Fibroblast of mammary gland (primary cell): ENCODE measurements at regions not wholly inside any gene's neighbourhood (a gene's known extent, or its start where the extent isn't known, plus 50 kb on each side); places are given as distances from the start of the nearest gene placed in this dataset.

Source experiments
- DNase-seq: peaks from one replicate; pipeline ENCODE4 v3.0.0-alpha.2; 2010; ENCODE audit warnings: low read depth
- H3K4me3 ChIP-seq: 2 replicates; pipeline ENCODE4 v1.5.1; 2011; ENCODE audit warnings: low read depth, mild to moderate bottlenecking, low read length, moderate library complexity; ENCODE audit not compliant: control insufficient read depth
- CTCF ChIP-seq: conservative IDR thresholded peaks from 2 replicates; pipeline ENCODE4 v1.5.1; 2011; ENCODE audit warnings: low read depth, low read length, inconsistent platforms; ENCODE audit not compliant: control insufficient read depth, insufficient read depth

- DNase-seq: peak; percentile 56
- H3K4me3 ChIP-seq: no peak overlapping the region
- TF ChIP-seq CTCF: peak; percentile 83
Measured at GRCh38 chr1:175887981-175888428, 144.6 kb upstream of the TNR start.

- no peak for TF ChIP-seq CTCF
- no peak overlapping the region for H3K4me3 ChIP-seq
- no peak for DNase-seq
Measured at GRCh38 chr1:175887521-175887920, 144.1 kb upstream of the TNR start.

- no peak overlapping the region for H3K4me3 ChIP-seq
- no peak for TF ChIP-seq CTCF
- DNase-seq: no peak
Measured at GRCh38 chr1:175885326-175885725, 141.9 kb upstream of the TNR start.

GRCh38 chr1:175884369-175884768, 141.0 kb upstream of the TNR start:
- TF ChIP-seq CTCF: no peak
- DNase-seq: no peak
- no peak overlapping the region for H3K4me3 ChIP-seq

GRCh38 chr1:175882192-175882591, 138.8 kb upstream of the TNR start:
- no peak for DNase-seq
- no peak overlapping the region for H3K4me3 ChIP-seq
- TF ChIP-seq CTCF: no peak

GRCh38 chr1:175881246-175881976, 138.0 kb upstream of the TNR start:
- H3K4me3 ChIP-seq: no peak overlapping the region
- no peak for TF ChIP-seq CTCF
- DNase-seq: no peak
